HG03565 (cell line): ENCODE measurements at regions not wholly inside any gene's neighbourhood (a gene's known extent, or its start where the extent isn't known, plus 50 kb on each side); places are given as distances from the start of the nearest gene placed in this dataset.
"Not testable (repeated sequence)": the region's sequence is repeated elsewhere in the genome, so short reads cannot be mapped to it uniquely, and the experiment has no call there.

Experiments
- ATAC-seq: cut with Tn5 transposase; IDR thresholded peaks from one replicate; pipeline ENCODE4 v1.9.1; 2021; ENCODE audit warnings: mild to moderate bottlenecking, moderate library complexity; ENCODE audit not compliant: unreplicated experiment

DNA sequence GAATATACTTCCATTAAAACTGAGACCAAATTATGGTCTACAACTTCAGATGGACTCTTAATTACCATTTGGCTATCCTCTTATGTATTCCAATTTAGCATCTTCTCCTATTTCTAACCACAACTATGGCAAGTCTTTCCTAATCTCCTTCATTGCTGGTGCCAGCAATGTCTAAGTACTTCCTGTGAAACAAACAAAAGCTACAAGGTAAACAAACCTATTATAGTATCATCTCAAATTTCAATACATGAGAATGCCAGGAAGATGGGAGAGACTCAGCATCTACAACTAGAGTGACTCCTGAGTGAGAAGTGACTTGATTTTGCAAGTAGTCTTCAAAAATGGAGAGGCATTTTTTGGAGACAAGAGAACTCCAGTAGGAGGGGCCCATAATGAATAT lies 202.9 kb upstream of the ATXN7L3B start:
- no peak for ATAC-seq

- ATAC-seq: no peak
Observed at GRCh38 chr12:74337951-74338350, 199.7 kb upstream of the ATXN7L3B start.

GRCh38 chr12:74339211-74339610 lies 198.4 kb upstream of the ATXN7L3B start:
- ATAC-seq: no peak

GRCh38 chr12:74349925-74350324 lies 187.7 kb upstream of the ATXN7L3B start:
- no peak for ATAC-seq

GRCh38 chr12:74365178-74365964 lies 172.3 kb upstream of the ATXN7L3B start:
- ATAC-seq: peak; percentile 90

DNA sequence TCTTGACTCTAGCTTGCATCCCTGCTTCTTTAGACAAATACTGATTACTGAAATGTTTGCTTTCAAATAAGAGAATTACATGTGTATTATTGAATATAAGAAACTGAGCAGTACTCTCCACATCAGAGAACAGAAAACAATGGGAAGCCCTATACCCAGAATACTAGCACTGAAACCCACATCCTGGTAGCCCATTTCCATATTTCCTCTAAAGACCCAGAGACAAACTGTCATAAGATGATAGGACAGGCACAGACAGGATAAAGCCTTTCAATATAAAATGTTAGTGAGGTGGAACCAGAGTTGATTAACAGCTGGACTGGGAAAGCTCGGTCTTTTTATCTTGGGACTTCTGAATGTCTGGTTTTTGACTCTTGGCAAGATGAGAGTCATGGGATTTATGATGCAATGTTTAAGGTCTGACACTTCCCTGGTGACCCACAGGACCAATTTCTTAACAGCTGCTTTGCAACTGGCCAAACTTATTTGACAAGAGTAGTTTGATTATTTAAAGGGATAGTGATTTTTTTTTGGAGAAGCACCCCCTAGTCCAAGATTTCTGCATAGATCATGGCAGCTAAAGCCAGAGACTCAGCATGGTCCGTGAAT lies 166.9 kb upstream of the ATXN7L3B start:
- no peak for ATAC-seq

GRCh38 chr12:74379114-74379513 lies 158.5 kb upstream of the ATXN7L3B start:
- ATAC-seq: no peak

GRCh38 chr12:74381958-74382357 lies 155.7 kb upstream of the ATXN7L3B start:
- no peak for ATAC-seq

- no peak for ATAC-seq
Observed at GRCh38 chr12:74382983-74383382, 154.7 kb upstream of the ATXN7L3B start.

- no peak for ATAC-seq
Observed at GRCh38 chr12:74391283-74391682, 146.4 kb upstream of the ATXN7L3B start.

DNA sequence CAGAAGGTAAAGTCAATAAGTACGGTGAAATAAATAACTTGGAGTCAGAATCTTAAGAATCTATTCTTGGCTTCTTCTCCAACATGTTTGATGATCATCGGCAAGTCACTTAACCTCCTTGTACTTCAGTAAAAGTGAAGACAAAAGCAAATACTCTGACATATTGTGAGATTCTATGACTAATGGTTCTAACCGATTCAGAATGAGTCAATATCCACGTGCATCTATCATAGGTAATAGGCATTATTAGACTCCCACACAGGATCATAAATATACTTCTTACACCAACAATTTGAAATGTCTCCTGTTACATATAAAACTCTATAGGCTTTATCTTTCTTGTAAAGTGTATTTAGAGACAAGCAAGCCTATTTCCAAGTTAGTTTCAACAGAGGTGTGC lies 144.4 kb upstream of the ATXN7L3B start:
- ATAC-seq: no peak

DNA sequence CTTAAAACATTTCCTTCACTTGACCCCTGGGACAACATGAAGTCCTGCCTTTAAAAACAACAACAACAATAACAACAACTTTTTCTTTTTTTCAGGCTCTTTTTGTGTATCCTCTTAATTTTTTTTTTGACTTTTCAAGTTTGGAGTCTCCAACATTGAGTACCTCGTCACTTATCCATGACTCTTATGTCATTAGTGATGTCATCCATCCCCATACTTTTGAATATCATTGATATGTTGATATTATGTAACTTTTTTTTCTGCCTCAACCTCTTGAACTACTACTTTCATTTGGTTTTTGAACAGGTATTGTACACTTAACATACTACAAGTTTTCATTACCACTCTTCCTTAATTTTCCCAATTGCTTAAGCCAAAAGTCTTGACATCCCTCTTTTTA lies 143.0 kb upstream of the ATXN7L3B start:
- no peak for ATAC-seq

DNA sequence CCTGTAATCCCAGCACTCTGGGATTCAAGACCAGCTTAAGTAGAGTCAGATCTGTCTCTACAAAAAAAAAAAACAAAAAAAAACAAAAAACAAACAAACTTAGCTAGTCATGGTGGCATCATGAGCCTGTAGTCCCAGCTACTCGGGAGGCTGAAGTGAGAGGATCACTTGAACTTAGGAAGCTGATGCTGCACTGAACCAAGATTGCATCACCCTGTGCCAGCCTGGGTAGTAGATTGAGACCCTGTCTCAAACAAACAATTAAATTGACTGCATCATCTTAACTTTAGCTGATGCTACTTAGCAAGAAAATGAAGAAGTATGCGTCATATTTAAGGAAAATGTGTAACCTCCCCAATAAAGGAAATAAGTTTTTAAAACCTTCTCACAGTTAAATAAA lies 136.6 kb upstream of the ATXN7L3B start:
- no peak for ATAC-seq

GRCh38 chr12:74401966-74402365 lies 135.7 kb upstream of the ATXN7L3B start:
- ATAC-seq: no peak

DNA sequence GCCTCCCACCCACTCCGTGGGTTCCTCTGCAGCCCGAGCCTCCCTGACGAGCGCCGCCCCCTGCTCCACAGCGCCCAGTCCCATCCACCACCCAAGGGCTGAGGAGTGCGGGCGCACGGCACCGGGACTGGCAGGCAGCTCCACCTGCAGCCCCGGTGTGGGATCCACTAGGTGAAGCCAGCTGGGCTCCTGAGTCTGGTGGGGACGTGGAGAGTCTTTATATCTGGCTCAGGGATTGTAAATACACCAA lies 134.5 kb upstream of the ATXN7L3B start:
- ATAC-seq: not testable (repeated sequence)

- ATAC-seq: no peak
Observed at GRCh38 chr12:74408601-74409166, 129.0 kb upstream of the ATXN7L3B start.

GRCh38 chr12:74412606-74413230 lies 124.9 kb upstream of the ATXN7L3B start:
- no peak for ATAC-seq

- ATAC-seq: peak; percentile 67
Observed at GRCh38 chr12:74415633-74416032, 122.0 kb upstream of the ATXN7L3B start.

DNA sequence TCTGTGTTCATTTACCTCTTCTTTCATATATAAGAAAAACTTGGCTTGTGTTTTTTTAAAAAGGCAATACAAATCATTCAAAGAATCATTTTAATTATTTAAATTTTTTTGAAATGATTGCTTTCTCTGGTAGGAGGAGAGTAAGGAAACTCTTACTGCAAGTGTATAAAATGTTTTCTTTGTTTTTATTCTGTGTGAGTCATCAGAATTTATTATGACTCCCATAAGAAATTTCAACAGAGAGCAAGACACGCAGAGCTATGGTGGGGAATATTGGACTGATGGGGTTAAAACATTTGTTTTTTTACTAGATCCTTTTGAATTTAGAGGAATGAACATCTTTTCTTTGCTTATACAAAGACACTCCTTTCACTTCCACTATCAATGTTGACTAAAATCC lies 119.1 kb upstream of the ATXN7L3B start:
- ATAC-seq: no peak

- no peak for ATAC-seq
Observed at GRCh38 chr12:74424778-74425177, 112.9 kb upstream of the ATXN7L3B start.

DNA sequence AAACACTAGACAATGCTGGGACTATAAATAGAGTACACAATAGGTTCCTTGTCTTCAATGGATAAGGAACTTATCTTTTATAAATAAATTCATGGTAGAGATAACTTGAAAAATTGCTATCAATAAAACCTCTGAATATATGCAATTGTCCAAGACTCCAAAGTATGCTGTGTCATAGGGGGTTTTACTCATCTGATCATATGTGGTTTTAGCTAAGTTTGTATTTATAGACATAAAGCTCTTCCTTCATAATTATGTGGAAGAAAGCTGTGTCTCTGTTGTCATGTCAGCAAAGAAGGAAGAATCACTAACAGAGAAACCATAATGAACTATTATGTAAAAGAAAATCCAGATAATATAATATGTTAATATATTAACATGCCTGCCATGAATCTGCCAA lies 111.5 kb upstream of the ATXN7L3B start:
- ATAC-seq: no peak

DNA sequence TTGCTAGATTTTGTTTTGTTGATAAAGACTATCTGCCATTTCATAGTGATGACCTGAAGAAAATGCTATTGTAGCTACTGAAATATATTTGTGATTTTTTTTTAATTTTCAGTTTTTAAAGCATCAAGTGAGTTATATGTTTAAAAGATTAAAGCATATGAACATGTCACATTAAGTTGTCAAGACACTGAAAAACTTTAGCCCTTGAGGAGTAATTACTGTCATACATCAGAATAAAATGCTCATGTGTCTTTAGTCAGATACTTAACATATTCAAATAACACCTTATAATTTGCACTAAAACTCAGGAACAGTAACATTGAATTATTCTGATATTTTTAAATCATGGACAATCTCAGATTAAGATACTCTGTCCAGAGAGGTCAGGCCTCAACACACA lies 108.1 kb upstream of the ATXN7L3B start:
- ATAC-seq: no peak
